Thyroid gland (tissue), 4 donors: ENCODE measurements at regions not wholly inside any gene's neighbourhood (a gene's known extent, or its start where the extent isn't known, plus 50 kb on each side); places are given as distances from the start of the nearest gene placed in this dataset.

Experiments used
- POLR2A ChIP-seq, 2 donors: fragments of 450-650 bp; IDR thresholded peaks; one replicate each; pipeline ENCODE4 v1.6.1; 2017; ENCODE audit warnings: antibody characterized with exemption in 2 of 2, mild to moderate bottlenecking in 2 of 2, moderate library complexity in 1 of 2
- TF ChIP-seq, protein P1 (sequence below), 6 experiments: fragments of 200-600 bp in 3 of 6; fragments of 450-650 bp in 3 of 6; sonication (generic) in 3 of 6; IDR thresholded peaks; one replicate each; pipeline ENCODE4 v1.5.1; 2016 to 2019; ENCODE audit warnings: antibody characterized with exemption in 6 of 6, mild to moderate bottlenecking in 2 of 6, inconsistent platforms in 1 of 6, moderate library complexity in 1 of 6

- no peak for TF ChIP-seq POLR2A (IDR thresholded peaks at IDR 0.05)
- TF ChIP-seq, protein P1, sequence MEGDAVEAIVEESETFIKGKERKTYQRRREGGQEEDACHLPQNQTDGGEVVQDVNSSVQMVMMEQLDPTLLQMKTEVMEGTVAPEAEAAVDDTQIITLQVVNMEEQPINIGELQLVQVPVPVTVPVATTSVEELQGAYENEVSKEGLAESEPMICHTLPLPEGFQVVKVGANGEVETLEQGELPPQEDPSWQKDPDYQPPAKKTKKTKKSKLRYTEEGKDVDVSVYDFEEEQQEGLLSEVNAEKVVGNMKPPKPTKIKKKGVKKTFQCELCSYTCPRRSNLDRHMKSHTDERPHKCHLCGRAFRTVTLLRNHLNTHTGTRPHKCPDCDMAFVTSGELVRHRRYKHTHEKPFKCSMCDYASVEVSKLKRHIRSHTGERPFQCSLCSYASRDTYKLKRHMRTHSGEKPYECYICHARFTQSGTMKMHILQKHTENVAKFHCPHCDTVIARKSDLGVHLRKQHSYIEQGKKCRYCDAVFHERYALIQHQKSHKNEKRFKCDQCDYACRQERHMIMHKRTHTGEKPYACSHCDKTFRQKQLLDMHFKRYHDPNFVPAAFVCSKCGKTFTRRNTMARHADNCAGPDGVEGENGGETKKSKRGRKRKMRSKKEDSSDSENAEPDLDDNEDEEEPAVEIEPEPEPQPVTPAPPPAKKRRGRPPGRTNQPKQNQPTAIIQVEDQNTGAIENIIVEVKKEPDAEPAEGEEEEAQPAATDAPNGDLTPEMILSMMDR (IDR thresholded peaks at IDR 0.05) = no peak
These were observed 150.1 kb upstream of the ARHGAP42 start for GRCh38 chr11:100536979-100537378.
